ENCODE measurements at regions not wholly inside any gene's neighbourhood (a gene's known extent, or its start where the extent isn't known, plus 50 kb on each side); places are given as distances from the start of the nearest gene placed in this dataset.

- 64% methylated on average over 3 of the region's 3 CpGs for WGBS (ENCODE audit: insufficient coverage, low coverage, low lambda C conversion rate, missing lambda C conversion rate)
- no peak for TF ChIP-seq POLR2A (IDR thresholded peaks at IDR 0.05)
- no peak for TF ChIP-seq CTCF (IDR thresholded peaks at IDR 0.05)
- Histone ChIP-seq H3K4me1 (no peaks in the 10 kb centered on the region), H3K9me3 (no peaks in the 10 kb centered on the region), H3K36me3 (no peaks in the 10 kb centered on the region), H3K27me3 (no peaks in the 10 kb centered on the region), H3K4me3 (no peak overlapping the region), H3K27ac (no peak overlapping the region)
- intact Hi-C loops (cut with DNase I) = no loop called here
- DNase-seq = no peak
- ATAC-seq = no peak
Measured at GRCh38 chr10:52703451-52703850, 69.1 kb downstream of the MBL2 start.

- Histone ChIP-seq H3K4me1 (no peaks in the 10 kb centered on the region), H3K9me3 (no peaks in the 10 kb centered on the region), H3K4me3 (no peak overlapping the region), H3K27me3 (no peaks in the 10 kb centered on the region), H3K36me3 (no peaks in the 10 kb centered on the region), H3K27ac (no peak overlapping the region)
- ATAC-seq (no peak), DNase-seq (no peak)
- 42% methylated on average over 4 of the region's 4 CpGs for WGBS (ENCODE audit: insufficient coverage, low coverage, low lambda C conversion rate, missing lambda C conversion rate)
- no peak for TF ChIP-seq POLR2A (IDR thresholded peaks at IDR 0.05)
- TF ChIP-seq CTCF (IDR thresholded peaks at IDR 0.05) = no peak
- intact Hi-C loops (cut with DNase I) = no loop called here
Measured at GRCh38 chr10:52703898-52704297, 68.7 kb downstream of the MBL2 start.

- no peak overlapping the region for H3K27ac ChIP-seq
- WGBS (ENCODE audit: insufficient coverage, low coverage, low lambda C conversion rate, missing lambda C conversion rate) = 66% methylated on average over 3 of the region's 4 CpGs
- intact Hi-C loops (cut with DNase I) = no loop called here
Measured at GRCh38 chr10:52706332-52707070, 66.1 kb downstream of the MBL2 start.

More at GRCh38 chr10:52706332-52707070, 66.1 kb downstream of the MBL2 start:
- H3K4me3 ChIP-seq = no peak overlapping the region
- H3K4me1 ChIP-seq = no peaks in the 10 kb centered on the region
- no peak for DNase-seq
- TF ChIP-seq POLR2A (IDR thresholded peaks at IDR 0.05) (no peak), CTCF (IDR thresholded peaks at IDR 0.05) (no peak)
- ATAC-seq = no peak
- H3K36me3 ChIP-seq = no peaks in the 10 kb centered on the region
- H3K27me3 ChIP-seq = no peaks in the 10 kb centered on the region
- no peaks in the 10 kb centered on the region for H3K9me3 ChIP-seq
